ENCODE measurements at regions not wholly inside any gene's neighbourhood (a gene's known extent, or its start where the extent isn't known, plus 50 kb on each side); places are given as distances from the start of the nearest gene placed in this dataset.

DNA sequence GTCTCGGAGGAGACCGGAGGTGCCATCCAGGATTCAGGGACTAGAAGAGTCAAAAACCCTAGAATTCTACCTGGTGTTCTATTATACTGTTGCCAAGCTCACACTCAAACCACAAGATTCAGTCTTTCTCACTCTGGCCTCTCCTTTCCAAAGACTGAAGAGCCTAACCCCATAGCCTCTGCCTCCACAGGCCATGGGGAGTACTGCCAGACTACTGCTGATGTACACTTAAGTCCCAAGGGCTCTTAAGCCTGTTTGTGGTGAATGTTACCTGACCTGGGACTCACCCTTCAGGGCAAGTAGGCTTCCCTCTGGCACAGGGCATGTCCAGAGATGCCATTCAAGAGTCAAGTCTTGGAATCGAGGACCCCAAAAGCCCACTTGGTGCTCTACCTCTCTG is 58.9 kb upstream of the IRS4 start:
- no peaks in the 10 kb centered on the region for H3K4me1 Mint-ChIP-seq
- peaks cover 2% of the 10 kb centered on the region for H3K9me3 Mint-ChIP-seq
- H3K4me3 Mint-ChIP-seq: no peak overlapping the region
- H3K36me3 Mint-ChIP-seq: no peaks in the 10 kb centered on the region
- no peak overlapping the region for H3K27ac Mint-ChIP-seq
- no peaks in the 10 kb centered on the region for H3K27me3 Mint-ChIP-seq
- no peak for DNase-seq

Data from activated naive CD8-positive, alpha-beta T cell treated with anti-CD3 and anti-CD28 coated beads for 36 hours (primary cell).